ENCODE measurements at regions not wholly inside any gene's neighbourhood (a gene's known extent, or its start where the extent isn't known, plus 50 kb on each side); places are given as distances from the start of the nearest gene placed in this dataset.
"Not testable (repeated sequence)": the region's sequence is repeated elsewhere in the genome, so short reads cannot be mapped to it uniquely, and the experiment has no call there.

DNA sequence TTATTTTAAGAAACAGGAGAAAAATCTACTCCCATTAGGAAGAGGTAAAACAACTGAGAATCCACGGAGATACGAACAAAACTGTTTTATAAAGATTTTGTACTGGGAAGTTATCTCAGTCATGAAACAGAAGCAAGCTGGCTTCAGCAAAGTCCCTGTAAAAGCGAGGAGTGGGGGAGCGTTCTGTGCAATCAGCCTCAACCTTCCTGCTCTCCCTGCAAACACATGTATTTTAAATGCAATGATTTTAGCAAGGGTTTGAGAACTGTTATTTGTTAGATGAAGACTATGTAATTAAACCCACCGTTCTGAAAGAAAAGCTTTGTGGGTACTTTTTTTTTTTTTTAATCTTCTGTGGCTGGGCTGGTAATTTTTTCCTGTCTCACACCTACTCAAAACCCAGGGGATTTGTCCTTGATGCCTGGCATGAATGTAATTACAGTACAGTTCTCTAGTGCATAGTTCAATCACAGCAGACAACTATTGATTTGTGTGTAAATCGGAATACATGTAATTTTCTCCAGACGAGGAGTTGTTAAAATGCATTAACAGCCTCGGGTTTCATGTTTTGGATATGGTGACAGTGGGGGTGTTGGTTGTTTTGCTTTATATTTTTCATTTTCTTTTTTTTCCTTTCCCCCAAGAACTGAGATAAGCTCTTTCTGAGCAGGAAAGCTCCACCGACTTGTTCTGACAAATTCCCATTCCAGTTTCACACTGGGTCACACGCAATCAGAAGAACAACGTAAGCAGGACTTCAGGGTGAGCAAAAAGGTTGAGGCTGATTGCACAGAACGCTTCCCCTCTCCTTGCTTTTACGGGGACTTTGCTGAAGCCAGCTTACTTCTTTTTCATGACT lies 153.6 kb downstream of the PHLDA1 start:
- in situ Hi-C loops (cut with HindIII; ENCODE audit: low sequenced_read_pairs) = no loop called here
- DNase-seq (ENCODE audit: low spot score) = no peak

DNA sequence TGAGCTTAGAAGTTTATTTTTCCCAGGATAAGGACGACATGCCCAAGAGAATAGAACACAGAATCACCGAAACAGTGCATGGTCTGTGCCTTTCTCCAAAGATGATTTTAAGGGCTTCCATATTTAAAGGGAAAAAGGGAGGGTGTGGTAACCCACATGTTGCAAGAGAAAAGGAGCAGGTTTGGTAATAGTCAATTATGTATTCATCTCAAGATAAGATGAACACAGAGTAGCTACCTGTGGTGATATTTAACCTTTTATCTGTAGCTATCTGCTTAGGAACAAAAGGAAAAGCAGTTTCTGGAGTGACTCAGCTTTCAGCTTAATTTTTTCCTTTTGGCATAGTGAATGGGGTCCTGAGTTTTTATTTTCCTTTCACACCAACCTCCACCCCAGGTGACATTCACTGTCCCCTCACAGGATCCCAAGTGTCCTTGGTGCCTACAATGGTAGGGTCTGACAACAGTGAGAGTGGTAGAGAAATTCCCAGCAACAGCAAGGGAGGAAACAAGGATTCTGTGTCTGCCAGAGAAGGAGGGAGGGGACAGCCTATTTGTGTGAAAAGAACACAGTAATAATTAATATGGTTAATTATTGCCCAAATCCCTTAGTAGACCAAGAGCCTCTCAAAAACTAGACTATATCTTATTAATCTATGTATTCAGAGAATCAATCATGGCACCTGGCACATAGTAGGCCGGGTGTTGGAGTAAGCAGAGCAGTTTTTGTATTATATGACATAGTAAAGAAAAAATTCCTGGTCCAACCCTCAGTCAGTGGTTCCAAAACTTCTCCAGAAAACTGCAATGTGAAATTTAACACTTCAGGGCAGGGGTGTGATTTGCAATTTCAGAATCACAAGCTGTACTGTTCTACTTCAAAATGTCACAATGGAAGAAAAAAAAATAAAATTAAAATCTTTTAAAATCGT lies 154.5 kb downstream of the PHLDA1 start:
- in situ Hi-C loops (cut with HindIII; ENCODE audit: low sequenced_read_pairs) = no loop called here

DNA sequence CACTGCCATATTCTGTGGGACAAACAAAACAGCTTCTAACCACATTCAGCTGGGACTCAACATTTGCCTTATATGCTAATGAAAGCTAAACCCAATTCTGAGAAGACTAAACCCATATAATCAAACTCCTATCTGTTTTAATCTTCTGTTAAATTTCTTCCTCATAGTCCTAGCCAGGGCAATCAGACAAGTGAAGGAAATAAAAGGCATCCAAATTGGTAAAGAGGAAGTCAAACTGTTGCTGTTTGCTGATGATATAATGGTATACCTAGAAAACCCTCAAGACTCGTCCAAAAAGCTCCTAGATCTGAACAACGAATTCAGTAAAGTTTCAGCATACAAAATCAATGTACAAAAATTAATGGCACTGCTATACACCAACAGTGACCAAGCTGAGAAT lies 157.1 kb downstream of the PHLDA1 start:
- in situ Hi-C loops (cut with HindIII; ENCODE audit: low sequenced_read_pairs) = no loop called here
- no peak for DNase-seq (ENCODE audit: low spot score)

More for the DNA sequence above, 154.5 kb downstream of the PHLDA1 start:
- DNase-seq (ENCODE audit: low spot score) = no peak

DNA sequence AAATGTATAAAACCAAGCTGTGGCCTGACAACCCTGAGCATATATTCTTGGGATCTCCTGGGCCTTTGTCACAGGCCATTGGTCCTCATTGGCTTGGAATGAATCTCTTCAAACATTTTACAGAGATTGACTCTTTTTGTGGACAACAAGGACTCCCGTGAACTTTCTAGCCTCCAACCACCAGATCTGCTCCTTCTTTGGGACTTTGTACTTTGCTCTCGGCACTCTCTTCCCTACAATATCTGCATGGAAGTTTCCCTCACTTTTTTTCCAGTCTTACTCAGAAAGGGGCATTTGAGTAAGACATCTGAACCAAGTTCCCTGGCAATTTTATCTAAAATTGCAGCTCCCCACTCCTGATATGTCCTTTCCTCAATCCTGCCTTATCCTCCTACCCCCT lies 158.8 kb downstream of the PHLDA1 start:
- in situ Hi-C loops (cut with HindIII; ENCODE audit: low sequenced_read_pairs) = no loop called here
- DNase-seq (ENCODE audit: low spot score) = no peak

DNA sequence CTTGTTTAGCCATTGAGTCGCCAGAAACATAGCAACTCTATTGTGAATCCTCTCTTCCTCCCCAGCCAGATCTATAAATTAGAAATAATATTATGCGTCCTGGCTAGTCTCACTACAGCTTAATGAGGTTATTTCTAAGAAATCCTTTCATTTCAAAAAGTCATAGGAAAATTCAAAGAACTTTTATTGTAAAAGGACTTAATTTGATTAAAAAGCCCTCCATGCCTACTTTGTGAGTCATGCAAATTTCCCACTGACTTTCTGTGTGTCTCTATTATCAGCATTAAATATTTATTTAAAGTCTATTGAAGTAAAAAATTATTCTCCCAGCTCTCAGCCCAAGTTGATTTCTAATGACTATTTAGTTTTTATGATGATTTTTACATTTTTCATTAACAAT lies 160.7 kb downstream of the PHLDA1 start:
- DNase-seq (ENCODE audit: low spot score) = no peak
- in situ Hi-C loops (cut with HindIII; ENCODE audit: low sequenced_read_pairs) = no loop called here

DNA sequence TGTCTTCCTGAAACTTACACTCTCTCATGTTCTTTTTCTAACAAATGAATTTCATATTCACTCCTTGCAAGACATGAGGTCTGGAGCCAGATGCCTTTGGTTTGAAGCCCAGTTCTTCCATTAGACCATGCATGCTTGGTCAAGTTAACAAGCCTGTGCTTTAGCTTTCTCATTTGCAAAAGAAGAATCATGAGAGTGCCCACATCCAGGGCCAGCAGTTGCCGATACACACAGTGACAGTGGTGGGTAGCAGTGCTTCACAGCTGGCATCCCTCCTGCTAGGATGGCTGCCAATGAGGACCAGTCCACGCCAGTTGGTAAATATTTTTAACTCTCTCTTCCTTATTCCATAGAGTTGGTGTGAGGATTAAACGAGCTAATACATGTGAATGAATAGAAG lies 163.1 kb downstream of the PHLDA1 start:
- in situ Hi-C loops (cut with HindIII; ENCODE audit: low sequenced_read_pairs) = no loop called here

DNA sequence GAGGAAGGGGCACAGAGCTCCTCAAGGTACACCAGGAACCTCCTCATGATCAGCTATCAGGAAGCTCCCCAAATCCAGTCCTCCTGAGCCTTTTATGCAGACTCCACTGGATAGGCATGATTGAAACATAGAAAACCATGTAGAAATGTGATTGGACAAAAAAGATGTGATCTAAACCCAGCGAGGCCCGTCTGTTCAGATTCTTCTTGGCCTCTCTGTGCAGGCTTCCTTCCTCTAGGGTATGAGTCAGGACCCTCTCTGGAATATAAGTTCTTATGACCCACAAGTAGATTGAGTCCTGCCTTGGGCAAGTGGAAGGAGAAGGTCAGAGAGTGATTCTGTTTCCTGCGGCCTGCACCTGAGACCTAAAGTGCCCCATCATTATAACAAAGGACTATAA lies 166.3 kb downstream of the PHLDA1 start:
- in situ Hi-C loops (cut with HindIII; ENCODE audit: low sequenced_read_pairs) = no loop called here

More for the DNA sequence above, 163.1 kb downstream of the PHLDA1 start:
- DNase-seq (ENCODE audit: low spot score) = peak; percentile 21

DNA sequence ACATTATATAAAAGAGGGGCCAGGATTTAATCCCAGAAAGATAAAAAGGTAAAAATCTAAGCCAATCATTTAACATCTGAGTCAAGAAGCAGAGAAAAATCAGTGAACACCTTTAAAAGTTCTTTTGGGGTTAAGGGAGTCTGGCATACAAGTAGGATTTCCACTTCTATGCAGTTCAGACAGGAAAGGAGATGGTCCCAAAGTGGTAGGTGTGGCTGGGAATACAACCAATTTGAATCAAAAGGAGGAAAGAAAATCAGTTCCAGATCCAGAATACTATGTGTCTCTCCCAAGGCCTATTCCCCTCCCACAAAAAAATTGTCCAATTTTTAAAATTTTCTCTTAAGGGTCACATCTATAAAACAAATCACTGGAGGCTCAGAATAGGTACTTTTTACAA lies 167.4 kb downstream of the PHLDA1 start:
- DNase-seq (ENCODE audit: low spot score) = no peak
- in situ Hi-C loops (cut with HindIII; ENCODE audit: low sequenced_read_pairs) = no loop called here

More for the DNA sequence above, 166.3 kb downstream of the PHLDA1 start:
- DNase-seq (ENCODE audit: low spot score) = no peak

DNA sequence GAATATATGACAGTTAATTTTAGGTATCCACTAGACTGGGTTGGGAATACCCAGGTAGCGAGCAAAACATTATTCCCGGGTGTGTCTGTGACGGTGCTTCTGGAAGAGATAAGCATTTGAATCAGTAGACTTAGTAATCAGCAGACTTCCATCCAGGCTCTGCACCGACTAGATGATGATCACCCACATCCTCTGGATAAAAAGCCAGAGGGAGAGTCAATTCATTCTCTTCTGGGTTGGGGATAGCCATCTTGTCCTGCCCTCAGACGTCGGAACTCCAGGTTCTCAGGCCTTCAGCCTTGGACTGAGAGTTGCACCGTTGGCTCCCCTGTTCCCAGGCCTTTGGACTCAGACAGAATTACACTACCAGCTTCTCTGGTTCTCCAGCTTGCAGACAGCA lies 168.0 kb downstream of the PHLDA1 start:
- DNase-seq (ENCODE audit: low spot score) = no peak
- in situ Hi-C loops (cut with HindIII; ENCODE audit: low sequenced_read_pairs) = no loop called here

DNA sequence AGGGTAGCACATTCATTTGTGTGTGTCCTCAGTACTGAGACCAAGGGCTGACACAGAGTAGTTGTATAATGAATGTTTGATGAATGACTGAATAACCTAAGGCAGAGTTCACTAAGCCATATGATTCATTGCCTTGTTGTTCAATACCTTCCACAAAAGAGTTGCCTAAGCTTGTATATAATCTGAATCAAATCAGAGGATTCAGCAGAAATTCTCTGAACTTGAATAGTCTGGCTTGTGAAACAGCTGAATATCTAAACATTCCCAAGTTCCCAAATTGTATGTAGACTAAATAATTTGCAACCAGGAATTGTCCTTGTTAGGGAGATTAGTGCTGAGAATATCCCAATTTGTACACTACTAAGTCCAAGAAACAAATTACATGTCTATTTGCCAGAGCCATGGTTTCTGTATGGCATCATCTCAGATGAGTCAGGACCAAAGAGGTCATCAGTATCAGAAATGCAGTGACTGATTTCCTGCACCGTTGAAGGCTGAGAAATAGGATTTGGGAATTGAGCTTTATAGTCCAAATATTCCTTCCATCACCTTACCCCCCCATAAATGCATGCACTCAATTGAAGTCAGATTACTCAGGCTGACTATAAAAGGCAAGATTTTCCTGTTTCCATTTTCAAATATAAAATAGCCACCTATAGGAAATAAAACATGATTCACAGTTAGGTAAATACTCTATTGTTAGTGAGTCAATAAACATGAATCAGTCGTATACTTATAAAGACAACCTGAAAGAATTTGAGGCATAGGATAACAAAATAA lies 168.7 kb downstream of the PHLDA1 start:
- in situ Hi-C loops (cut with HindIII; ENCODE audit: low sequenced_read_pairs) = no loop called here
- no peak for DNase-seq (ENCODE audit: low spot score)

DNA sequence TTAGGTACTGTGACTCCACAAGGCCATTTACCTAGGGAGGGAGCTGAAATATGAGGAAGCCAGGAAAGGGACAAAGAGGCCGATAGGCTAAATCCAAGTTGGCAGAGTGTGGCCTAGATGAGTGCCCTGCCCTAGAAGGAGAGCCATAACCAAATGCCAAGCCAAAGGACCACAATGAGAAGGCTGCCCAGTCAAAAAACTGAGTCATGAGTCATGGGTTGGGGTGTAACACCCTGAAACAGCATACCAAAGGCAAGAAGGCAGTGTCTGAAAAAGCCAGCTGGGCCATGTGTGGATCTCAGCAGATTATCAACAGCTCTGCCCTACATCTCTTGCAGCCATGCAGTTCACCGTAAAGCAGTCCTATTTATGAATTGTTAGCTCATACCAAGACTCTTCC lies 171.7 kb downstream of the PHLDA1 start:
- DNase-seq (ENCODE audit: low spot score) = no peak
- in situ Hi-C loops (cut with HindIII; ENCODE audit: low sequenced_read_pairs) = no loop called here

DNA sequence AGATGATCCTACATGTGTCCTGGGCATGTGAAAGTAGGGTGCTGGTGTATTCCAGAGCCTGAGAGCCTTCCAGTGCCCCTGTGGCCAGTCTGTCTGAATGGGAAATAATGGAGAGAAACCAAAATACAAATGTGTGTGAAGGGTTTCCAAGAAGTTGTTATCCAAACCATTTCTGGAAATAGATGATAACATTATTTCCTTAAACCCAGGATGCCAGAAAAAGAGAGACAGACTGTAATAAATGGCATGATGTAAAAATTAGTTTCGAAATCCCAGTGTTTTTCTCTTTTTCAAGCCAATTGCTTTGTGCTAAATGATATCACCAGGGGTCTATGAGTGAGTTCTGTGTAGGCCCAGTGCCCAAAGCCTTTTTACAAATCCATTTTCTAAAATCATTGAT lies 175.3 kb downstream of the PHLDA1 start:
- no peak for DNase-seq (ENCODE audit: low spot score)
- in situ Hi-C loops (cut with HindIII; ENCODE audit: low sequenced_read_pairs) = no loop called here

DNA sequence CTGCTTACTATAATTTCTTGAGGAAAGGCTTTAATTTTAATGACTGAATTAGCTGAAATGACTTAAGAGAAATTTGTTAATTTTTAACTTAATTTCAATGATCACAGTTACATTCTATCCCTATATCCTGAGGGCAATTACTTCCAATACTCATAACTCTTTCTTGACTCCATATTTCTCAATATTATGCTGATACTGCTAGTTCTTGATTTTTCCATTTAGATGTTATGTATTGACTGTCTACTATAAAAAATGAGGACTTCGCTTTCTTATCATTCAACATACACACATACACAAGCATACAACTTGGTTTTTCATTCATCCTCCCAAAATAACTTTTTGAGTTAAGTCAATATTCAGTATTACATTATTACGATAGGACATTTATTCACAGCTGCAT lies 176.2 kb downstream of the PHLDA1 start:
- DNase-seq (ENCODE audit: low spot score) = no peak
- in situ Hi-C loops (cut with HindIII; ENCODE audit: low sequenced_read_pairs) = no loop called here

DNA sequence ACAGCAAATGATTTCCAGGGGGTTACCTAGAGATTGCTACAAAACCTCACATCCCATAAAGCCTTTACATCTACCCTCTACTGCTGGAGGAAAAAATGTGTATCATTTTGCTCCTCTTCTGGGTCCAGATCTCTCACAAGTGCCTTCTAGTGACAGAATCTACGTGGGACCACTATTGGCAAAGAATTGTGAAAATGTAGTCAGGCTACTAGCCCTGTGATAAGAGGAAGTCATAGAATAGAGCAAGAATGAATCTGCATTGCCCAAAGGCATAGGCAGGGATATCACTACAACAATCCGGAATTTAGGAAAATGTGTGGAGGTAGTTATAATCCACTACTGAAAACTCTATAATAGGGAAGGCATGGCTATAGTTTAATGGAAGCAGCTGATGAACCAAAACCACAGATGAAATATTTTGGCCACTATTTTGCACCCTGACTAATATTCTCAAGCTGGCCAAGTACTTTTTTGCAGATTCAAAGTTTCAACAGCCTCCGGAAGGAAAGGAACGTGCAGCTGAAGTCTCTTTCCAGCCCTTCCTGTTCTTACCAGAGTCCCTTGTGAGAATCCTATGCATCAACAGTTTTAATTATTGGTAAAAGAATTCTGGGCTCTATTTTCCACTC lies 176.8 kb downstream of the PHLDA1 start:
- no peak for DNase-seq (ENCODE audit: low spot score)
- in situ Hi-C loops (cut with HindIII; ENCODE audit: low sequenced_read_pairs) = no loop called here

DNA sequence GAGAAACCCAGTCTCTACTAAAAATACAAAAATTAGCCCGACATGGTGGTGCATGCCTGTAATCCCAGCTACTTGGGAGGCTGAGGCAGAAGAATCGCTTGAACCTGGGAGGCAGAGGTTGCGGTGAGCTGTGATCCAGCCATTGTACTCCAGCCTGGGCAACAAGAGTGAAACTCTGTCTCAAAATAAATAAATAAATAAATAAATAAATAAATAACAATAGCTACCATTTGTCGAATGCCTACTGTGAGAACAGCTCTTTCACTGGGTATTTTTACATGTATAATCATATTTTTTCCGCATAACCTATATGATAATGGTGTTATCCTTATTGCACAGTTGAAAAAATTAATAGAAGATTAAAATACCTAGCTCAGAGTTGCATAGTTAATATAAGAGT lies 177.4 kb downstream of the PHLDA1 start:
- DNase-seq (ENCODE audit: low spot score); in situ Hi-C loops (cut with HindIII; ENCODE audit: low sequenced_read_pairs): not testable (repeated sequence)

DNA sequence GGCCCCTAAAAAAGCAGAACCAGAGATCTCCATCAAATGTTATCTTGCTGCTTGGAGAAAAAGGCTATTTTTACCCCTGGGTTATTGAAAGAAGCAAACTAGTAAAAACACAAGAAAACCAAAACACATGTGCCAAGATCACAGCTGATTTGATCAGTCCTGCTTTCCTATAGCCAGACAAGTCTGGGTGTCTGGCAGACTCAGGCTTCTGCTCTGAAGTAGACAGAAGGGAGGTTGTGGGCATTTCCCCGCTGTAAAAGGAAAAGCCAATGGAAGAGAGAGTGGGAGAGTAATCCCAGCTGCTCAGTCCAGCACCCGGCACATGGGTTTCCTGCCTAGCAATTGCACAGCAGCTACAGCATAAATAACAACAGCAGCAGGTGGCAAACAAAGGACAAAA lies 177.9 kb downstream of the PHLDA1 start:
- in situ Hi-C loops (cut with HindIII; ENCODE audit: low sequenced_read_pairs) = no loop called here
- no peak for DNase-seq (ENCODE audit: low spot score)

DNA sequence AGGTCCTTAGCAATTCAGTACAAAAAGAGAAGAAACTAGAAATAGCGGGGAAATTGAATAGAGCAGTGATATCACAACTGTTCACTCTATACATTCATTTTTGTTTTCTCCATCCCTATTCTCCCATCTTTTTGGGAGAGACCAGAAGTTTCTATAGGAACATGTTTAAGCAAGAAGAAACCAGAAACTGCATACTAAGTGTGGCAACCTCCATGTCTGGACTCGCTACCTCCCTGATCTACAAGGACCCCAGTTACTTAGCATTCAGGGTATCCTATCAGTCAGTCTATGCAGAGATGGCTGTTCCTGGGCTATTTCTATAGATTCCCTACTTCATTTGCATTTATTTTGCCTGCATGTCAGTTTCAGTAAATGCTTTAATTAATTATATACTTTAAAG lies 178.6 kb downstream of the PHLDA1 start:
- DNase-seq (ENCODE audit: low spot score) = no peak
- in situ Hi-C loops (cut with HindIII; ENCODE audit: low sequenced_read_pairs) = no loop called here

DNA sequence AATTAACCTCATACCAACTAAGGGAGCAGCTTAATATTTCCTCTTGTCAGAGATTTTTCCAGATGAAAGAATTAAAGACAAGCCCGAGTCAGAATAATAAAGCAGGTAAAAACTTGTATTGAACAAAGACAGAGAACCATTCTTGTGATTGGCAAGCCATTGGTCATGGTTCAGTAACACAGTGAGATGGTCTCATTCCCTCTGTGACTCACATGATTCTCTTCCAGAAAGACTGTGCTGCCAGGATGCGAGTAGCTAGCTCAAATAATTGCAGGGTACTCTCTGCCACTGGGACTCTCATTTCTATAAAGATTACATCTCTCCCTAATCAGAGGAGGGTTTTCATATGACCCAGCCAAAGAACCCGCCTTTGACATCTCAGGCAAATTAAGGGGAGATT lies 179.4 kb downstream of the PHLDA1 start:
- in situ Hi-C loops (cut with HindIII; ENCODE audit: low sequenced_read_pairs) = no loop called here
- DNase-seq (ENCODE audit: low spot score) = no peak
